Gastroesophageal sphincter (tissue), 3 donors: ENCODE measurements at regions not wholly inside any gene's neighbourhood (a gene's known extent, or its start where the extent isn't known, plus 50 kb on each side); places are given as distances from the start of the nearest gene placed in this dataset.

Experiments used
- CTCF ChIP-seq, 4 experiments: fragments of 200-600 bp in 2 of 4; fragments of 450-650 bp in 2 of 4; sonication (generic) in 1 of 4; IDR thresholded peaks; one replicate each; pipeline ENCODE4 v1.5.1; 2017 to 2019; ENCODE audit warnings: antibody characterized with exemption in 4 of 4, mild to moderate bottlenecking in 2 of 4, moderate library complexity in 2 of 4
- POLR2A ChIP-seq, 2 donors: fragments of 450-650 bp; IDR thresholded peaks; one replicate each; pipeline ENCODE4 v1.6.1; 2017; ENCODE audit warnings: antibody characterized with exemption in 2 of 2, mild to moderate bottlenecking in 2 of 2, moderate library complexity in 1 of 2
- POLR2AphosphoS5 ChIP-seq: sonication (generic); formaldehyde crosslinking; IDR thresholded peaks from one replicate; pipeline ENCODE4 v1.6.1; 2017; ENCODE audit warnings: antibody characterized with exemption

GRCh38 chr4:34221986-34222385 lies 2022.3 kb downstream of the ARAP2 start:
- TF ChIP-seq CTCF (IDR thresholded peaks at IDR 0.05) (no peak), POLR2A (IDR thresholded peaks at IDR 0.05) (no peak), POLR2AphosphoS5 (no peak)
